ENCODE measurements at regions not wholly inside any gene's neighbourhood (a gene's known extent, or its start where the extent isn't known, plus 50 kb on each side); places are given as distances from the start of the nearest gene placed in this dataset.

DNA sequence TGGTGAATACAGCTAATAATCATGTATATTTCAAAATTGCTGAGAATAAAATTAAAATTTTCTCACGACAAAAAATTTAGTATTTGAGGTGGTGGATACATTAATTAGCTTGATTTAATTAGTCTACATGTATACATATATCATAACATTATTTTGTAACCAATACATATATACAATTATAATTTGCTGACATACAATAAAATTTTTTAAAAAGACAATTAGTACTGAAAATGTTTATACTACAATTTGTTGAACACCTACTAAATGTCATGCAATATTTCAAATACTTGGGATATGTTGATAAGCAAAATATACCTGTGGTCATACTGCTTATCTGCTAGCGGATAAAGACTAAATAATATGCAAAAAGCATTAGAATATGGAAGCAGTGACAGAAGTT is 586.5 kb downstream of the SLITRK6 start:
- no peak for TF ChIP-seq POLR2A (IDR thresholded peaks at IDR 0.05)
- TF ChIP-seq, protein P1, sequence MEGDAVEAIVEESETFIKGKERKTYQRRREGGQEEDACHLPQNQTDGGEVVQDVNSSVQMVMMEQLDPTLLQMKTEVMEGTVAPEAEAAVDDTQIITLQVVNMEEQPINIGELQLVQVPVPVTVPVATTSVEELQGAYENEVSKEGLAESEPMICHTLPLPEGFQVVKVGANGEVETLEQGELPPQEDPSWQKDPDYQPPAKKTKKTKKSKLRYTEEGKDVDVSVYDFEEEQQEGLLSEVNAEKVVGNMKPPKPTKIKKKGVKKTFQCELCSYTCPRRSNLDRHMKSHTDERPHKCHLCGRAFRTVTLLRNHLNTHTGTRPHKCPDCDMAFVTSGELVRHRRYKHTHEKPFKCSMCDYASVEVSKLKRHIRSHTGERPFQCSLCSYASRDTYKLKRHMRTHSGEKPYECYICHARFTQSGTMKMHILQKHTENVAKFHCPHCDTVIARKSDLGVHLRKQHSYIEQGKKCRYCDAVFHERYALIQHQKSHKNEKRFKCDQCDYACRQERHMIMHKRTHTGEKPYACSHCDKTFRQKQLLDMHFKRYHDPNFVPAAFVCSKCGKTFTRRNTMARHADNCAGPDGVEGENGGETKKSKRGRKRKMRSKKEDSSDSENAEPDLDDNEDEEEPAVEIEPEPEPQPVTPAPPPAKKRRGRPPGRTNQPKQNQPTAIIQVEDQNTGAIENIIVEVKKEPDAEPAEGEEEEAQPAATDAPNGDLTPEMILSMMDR (IDR thresholded peaks at IDR 0.05): no peak

Data from adrenal gland (tissue), 5 donors.